ENCODE measurements at regions not wholly inside any gene's neighbourhood (a gene's known extent, or its start where the extent isn't known, plus 50 kb on each side); places are given as distances from the start of the nearest gene placed in this dataset.

- no peak for FAIRE-seq
- DNase-seq (ENCODE audit: insufficient read length, low spot score), result no peak
These were observed 189.4 kb downstream of the RPS29 start for GRCh38 chr14:49396801-49397200.

- DNase-seq (ENCODE audit: insufficient read length, low spot score), result no peak
- FAIRE-seq, result no peak
These were observed 204.4 kb downstream of the RPS29 start for GRCh38 chr14:49381778-49382177.

GRCh38 chr14:49367696-49368095, 218.5 kb downstream of the RPS29 start:
- DNase-seq (ENCODE audit: insufficient read length, low spot score), result no peak
- no peak for FAIRE-seq

- FAIRE-seq, result no peak
- DNase-seq (ENCODE audit: insufficient read length, low spot score), result no peak
These were observed 219.8 kb downstream of the RPS29 start for GRCh38 chr14:49366416-49366815.

GRCh38 chr14:49364752-49365117, 221.4 kb downstream of the RPS29 start:
- DNase-seq (ENCODE audit: insufficient read length, low spot score) (no peak), FAIRE-seq (no peak)

- no peak for DNase-seq (ENCODE audit: insufficient read length, low spot score)
- no peak for FAIRE-seq
These were observed 222.1 kb downstream of the RPS29 start for GRCh38 chr14:49363821-49364751.

GRCh38 chr14:49362916-49363315, 223.3 kb downstream of the RPS29 start:
- no peak for DNase-seq (ENCODE audit: insufficient read length, low spot score)
- no peak for FAIRE-seq

- DNase-seq (ENCODE audit: insufficient read length, low spot score) (no peak), FAIRE-seq (no peak)
These were observed 247.1 kb downstream of the RPS29 start for GRCh38 chr14:49339130-49339529.

GRCh38 chr14:49319810-49320209, 266.4 kb downstream of the RPS29 start:
- DNase-seq (ENCODE audit: insufficient read length, low spot score) (no peak), FAIRE-seq (no peak)

- FAIRE-seq, result no peak
- no peak for DNase-seq (ENCODE audit: insufficient read length, low spot score)
These were observed 270.6 kb downstream of the RPS29 start for GRCh38 chr14:49315570-49315969.

GRCh38 chr14:49314737-49315136, 271.4 kb downstream of the RPS29 start:
- FAIRE-seq (no peak), DNase-seq (ENCODE audit: insufficient read length, low spot score) (no peak)

GRCh38 chr14:49313108-49313507, 273.1 kb downstream of the RPS29 start:
- DNase-seq (ENCODE audit: insufficient read length, low spot score), result no peak
- FAIRE-seq, result no peak

GRCh38 chr14:49310298-49310697, 275.9 kb downstream of the RPS29 start:
- FAIRE-seq (no peak), DNase-seq (ENCODE audit: insufficient read length, low spot score) (no peak)

GRCh38 chr14:49306152-49306751, 279.9 kb downstream of the RPS29 start:
- FAIRE-seq, result no peak
- no peak for DNase-seq (ENCODE audit: insufficient read length, low spot score)

- FAIRE-seq (no peak), DNase-seq (ENCODE audit: insufficient read length, low spot score) (no peak)
These were observed 282.1 kb downstream of the RPS29 start for GRCh38 chr14:49303946-49304516.

GRCh38 chr14:49297102-49297501, 289.1 kb downstream of the RPS29 start:
- no peak for FAIRE-seq
- DNase-seq (ENCODE audit: insufficient read length, low spot score), result no peak

GRCh38 chr14:49294621-49295148, 291.5 kb downstream of the RPS29 start:
- FAIRE-seq, result no peak
- no peak for DNase-seq (ENCODE audit: insufficient read length, low spot score)

GRCh38 chr14:49287004-49287403, 299.2 kb downstream of the RPS29 start:
- DNase-seq (ENCODE audit: insufficient read length, low spot score) (no peak), FAIRE-seq (no peak)

- no peak for DNase-seq (ENCODE audit: insufficient read length, low spot score)
- no peak for FAIRE-seq
These were observed 299.8 kb downstream of the RPS29 start for GRCh38 chr14:49286257-49286983.

- FAIRE-seq, result no peak
- DNase-seq (ENCODE audit: insufficient read length, low spot score), result no peak
These were observed 305.6 kb downstream of the RPS29 start for GRCh38 chr14:49280566-49280965.

GRCh38 chr14:49250517-49250916, 335.7 kb downstream of the RPS29 start:
- no peak for DNase-seq (ENCODE audit: insufficient read length, low spot score)
- no peak for FAIRE-seq

Measured in GM19239 (cell line).